ENCODE measurements at regions not wholly inside any gene's neighbourhood (a gene's known extent, or its start where the extent isn't known, plus 50 kb on each side); places are given as distances from the start of the nearest gene placed in this dataset.

DNA sequence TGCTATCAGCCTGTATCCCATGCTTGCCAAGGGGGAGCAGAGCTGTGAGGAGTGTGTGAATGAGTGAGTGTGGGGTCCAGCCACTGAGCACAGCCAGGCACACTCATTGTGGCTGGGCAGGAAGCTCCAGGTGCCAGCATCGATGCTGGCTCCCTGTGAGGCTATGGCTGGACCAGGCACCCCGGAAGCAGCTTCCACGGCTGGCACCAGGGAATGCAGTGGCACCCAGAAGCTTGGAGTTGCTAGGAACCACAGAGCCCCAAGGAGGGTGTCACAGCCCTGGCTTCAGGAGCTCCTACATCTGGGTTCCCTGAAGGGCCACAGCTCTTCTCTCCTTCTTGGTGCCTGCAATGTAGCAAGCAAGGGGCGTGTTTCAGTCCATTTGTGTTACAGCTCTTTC is 625.9 kb upstream of the RAG2 start (continued):
- TF ChIP-seq CTCF (IDR thresholded peaks at IDR 0.05 in 2 of 3, conservative IDR thresholded peaks at IDR 0.05 in 1 of 3; ENCODE audit: borderline replicate concordance in 1 of 3, insufficient read depth in 1 of 3, low read depth in 2 of 3, low read length in 2 of 3) = no peak
- TF ChIP-seq EZH2 (IDR thresholded peaks at IDR 0.05) = no peak
- TF ChIP-seq POLR2AphosphoS5 (IDR thresholded peaks at IDR 0.05; ENCODE audit: low read depth, low read length) = no peak
- no peak for TF ChIP-seq CEBPB (IDR thresholded peaks at IDR 0.05; ENCODE audit: low read depth)
- TF ChIP-seq EZH2phosphoT487 (IDR thresholded peaks at IDR 0.05; ENCODE audit: borderline replicate concordance) = no peak
- no peak for TF ChIP-seq JUND (IDR thresholded peaks at IDR 0.05)
- no peak for TF ChIP-seq MAX (IDR thresholded peaks at IDR 0.05)
- no peak for TF ChIP-seq EGR1 (IDR thresholded peaks at IDR 0.05; ENCODE audit: low read depth)
- no peak for TF ChIP-seq YY1 (IDR thresholded peaks at IDR 0.05; ENCODE audit: extremely low read depth, insufficient replicate concordance, low read depth, low read length)
- no peak for TF ChIP-seq FOSL1 (IDR thresholded peaks at IDR 0.05; ENCODE audit: low read depth)
- no peak for TF ChIP-seq ELF1 (IDR thresholded peaks at IDR 0.05; ENCODE audit: borderline replicate concordance, low read depth)

GRCh38 chr11:37203006-37203405 is 605.0 kb upstream of the RAG2 start:
- H3K9me2 ChIP-seq (ENCODE audit: insufficient read depth) = no peaks in the 10 kb centered on the region
- H3K27ac ChIP-seq (ENCODE audit: low read depth, low read length) = no peak overlapping the region
- H2AFZ ChIP-seq (ENCODE audit: low read depth, low read length, poor library complexity, severe bottlenecking) = no peak overlapping the region
- no peaks in the 10 kb centered on the region for H3K4me1 ChIP-seq (ENCODE audit: control insufficient read depth in 1 of 2, insufficient read depth in 2 of 2, low read length in 2 of 2)
- ATAC-seq (no peak), DNase-seq (ENCODE audit: low read depth, low spot score) (no peak)
- TF ChIP-seq POLR2A (IDR thresholded peaks at IDR 0.05; ENCODE audit: borderline replicate concordance, extremely low read depth, insufficient read depth, insufficient read length) = no peak
- no peak for TF ChIP-seq MAX (IDR thresholded peaks at IDR 0.05)
- TF ChIP-seq POLR2AphosphoS5 (IDR thresholded peaks at IDR 0.05; ENCODE audit: low read depth, low read length) = no peak
- no peak for TF ChIP-seq JUND (IDR thresholded peaks at IDR 0.05)
- TF ChIP-seq EGR1 (IDR thresholded peaks at IDR 0.05; ENCODE audit: low read depth) = no peak
- no peak for TF ChIP-seq EZH2 (IDR thresholded peaks at IDR 0.05)
- TF ChIP-seq YY1 (IDR thresholded peaks at IDR 0.05; ENCODE audit: extremely low read depth, insufficient replicate concordance, low read depth, low read length) = no peak
- TF ChIP-seq, protein P1, sequence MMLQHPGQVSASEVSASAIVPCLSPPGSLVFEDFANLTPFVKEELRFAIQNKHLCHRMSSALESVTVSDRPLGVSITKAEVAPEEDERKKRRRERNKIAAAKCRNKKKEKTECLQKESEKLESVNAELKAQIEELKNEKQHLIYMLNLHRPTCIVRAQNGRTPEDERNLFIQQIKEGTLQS (IDR thresholded peaks at IDR 0.05) = no peak
- TF ChIP-seq REST (IDR thresholded peaks at IDR 0.05; ENCODE audit: low read depth) = no peak
- TF ChIP-seq FOSL1 (IDR thresholded peaks at IDR 0.05; ENCODE audit: low read depth) = no peak
- no peak for TF ChIP-seq ZFX (IDR thresholded peaks at IDR 0.05)
- no peak for TF ChIP-seq RAD21 (IDR thresholded peaks at IDR 0.05; ENCODE audit: low read depth)
- H3K9ac ChIP-seq (ENCODE audit: low read length) = no peak overlapping the region
- RAD21 ChIA-PET (ENCODE audit: low non-redundant PET in 1 of 2, low total read pairs in 2 of 2, uncharacterized antibody in 2 of 2, unreplicated experiment in 2 of 2) = no interaction called here
- peaks cover 0 to 16% of the 10 kb centered on the region in 2 experiments; a peak in 2 of 4 replicates for H3K9me3 ChIP-seq (ENCODE audit: control insufficient read depth in 1 of 2, insufficient read depth in 1 of 2, low read depth in 1 of 2, low read length in 2 of 2)
- BruUV-seq (replicated peaks) = no TSS peak
- H3K4me2 ChIP-seq (ENCODE audit: low read length) = no peak overlapping the region
- no peak overlapping the region for H3K4me3 ChIP-seq (replicated peaks in 1 of 2; ENCODE audit: low read depth in 1 of 2, low read length in 2 of 2)
- H3K36me3 ChIP-seq (ENCODE audit: control insufficient read depth in 1 of 2, insufficient read depth in 2 of 2, low read length in 2 of 2) = no peaks in the 10 kb centered on the region
- no peaks in the 10 kb centered on the region for H3K79me2 ChIP-seq (ENCODE audit: insufficient read depth, low read length)
- no peaks in the 10 kb centered on the region for H3K27me3 ChIP-seq (ENCODE audit: insufficient read depth, low read length)
- CTCF ChIA-PET = no interaction called here
- intact Hi-C loops (cut with micrococcal nuclease) = no loop called here
- H4K20me1 ChIP-seq (ENCODE audit: insufficient read depth) = no peaks in the 10 kb centered on the region
- POLR2A ChIA-PET = no interaction called here
